GM18858 (cell line): ENCODE measurements at regions not wholly inside any gene's neighbourhood (a gene's known extent, or its start where the extent isn't known, plus 50 kb on each side); places are given as distances from the start of the nearest gene placed in this dataset.

Experiments used
- ATAC-seq: cut with Tn5 transposase; IDR thresholded peaks from one replicate; pipeline ENCODE4 v1.9.1; 2021; ENCODE audit not compliant: unreplicated experiment

DNA sequence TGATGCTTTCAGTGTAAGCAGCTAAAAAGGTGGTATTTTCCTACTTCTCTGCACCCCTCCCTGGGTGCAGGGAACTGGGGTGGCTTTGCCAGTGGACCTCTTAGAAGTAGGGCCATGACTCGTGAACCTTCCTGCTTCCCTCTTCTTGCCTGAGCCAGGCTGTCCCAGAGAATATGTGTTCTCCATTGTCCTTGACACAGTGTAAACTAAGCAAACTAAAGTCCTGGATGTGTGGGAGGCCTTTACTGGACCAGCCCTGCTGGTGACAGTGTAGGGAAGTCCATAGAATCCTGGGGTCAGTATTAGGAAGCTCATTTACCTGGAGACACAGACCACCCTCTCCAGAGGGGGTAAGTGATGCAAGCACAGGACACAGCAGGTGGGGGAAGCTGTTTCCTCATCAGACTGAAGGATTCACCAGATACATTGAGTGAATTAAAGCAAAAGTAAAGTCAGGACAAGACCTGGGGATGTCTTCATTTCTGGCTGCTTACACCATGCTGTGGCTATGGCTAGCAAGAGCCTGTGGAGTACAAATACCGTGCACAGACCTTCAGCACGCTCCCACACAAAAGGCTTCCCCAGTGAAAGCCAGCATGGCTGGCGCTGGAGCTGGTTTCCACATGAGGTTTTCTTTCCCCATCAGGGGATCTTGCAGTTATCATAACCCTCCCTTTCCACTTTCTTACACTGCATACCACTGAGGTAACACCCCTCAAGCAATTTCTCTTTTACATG lies 64.8 kb upstream of the LPP start:
- ATAC-seq: no peak

- no peak for ATAC-seq
Measured at GRCh38 chr3:188090620-188091309, 63.2 kb upstream of the LPP start.

DNA sequence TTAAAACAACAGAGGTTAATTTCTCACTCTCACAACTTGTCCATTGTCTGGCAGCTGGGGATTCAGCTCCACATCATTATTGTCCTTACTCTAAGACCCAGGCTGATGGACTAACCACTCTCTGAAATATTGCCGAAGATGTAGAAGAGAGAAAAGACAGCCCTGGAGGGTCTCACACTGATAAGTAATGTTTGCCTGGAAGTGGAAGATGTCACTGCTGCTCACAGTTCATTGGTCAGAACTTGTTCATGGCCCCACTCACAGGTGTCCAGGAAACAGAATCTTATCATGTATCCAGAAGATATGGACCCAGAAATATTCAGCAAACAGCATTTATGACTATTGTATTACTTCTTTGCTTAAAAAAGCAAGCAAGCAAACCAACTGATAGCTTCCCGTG lies 62.2 kb upstream of the LPP start:
- ATAC-seq: no peak

DNA sequence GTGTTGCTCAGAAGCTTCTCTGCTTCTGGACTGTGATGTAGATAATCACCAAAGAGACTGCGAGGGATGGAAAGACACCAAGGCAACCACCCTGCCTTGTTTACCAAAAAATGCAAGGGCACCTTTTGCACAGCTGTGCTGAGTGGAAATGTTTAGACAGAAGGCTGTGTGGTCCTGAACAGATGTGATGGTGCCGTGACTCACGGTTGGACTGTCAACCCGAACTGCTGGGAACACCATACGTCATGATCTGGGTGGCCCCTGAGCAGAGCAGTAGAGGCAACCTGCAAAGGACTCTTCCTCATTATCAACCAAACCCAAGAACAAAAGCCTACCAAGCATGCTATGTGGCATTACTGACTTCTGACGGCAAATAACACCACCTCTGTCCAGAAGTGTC lies 61.3 kb upstream of the LPP start:
- no peak for ATAC-seq

- no peak for ATAC-seq
Measured at GRCh38 chr3:188095431-188095830, 58.5 kb upstream of the LPP start.

- ATAC-seq: no peak
Measured at GRCh38 chr3:188097791-188098190, 56.2 kb upstream of the LPP start.

DNA sequence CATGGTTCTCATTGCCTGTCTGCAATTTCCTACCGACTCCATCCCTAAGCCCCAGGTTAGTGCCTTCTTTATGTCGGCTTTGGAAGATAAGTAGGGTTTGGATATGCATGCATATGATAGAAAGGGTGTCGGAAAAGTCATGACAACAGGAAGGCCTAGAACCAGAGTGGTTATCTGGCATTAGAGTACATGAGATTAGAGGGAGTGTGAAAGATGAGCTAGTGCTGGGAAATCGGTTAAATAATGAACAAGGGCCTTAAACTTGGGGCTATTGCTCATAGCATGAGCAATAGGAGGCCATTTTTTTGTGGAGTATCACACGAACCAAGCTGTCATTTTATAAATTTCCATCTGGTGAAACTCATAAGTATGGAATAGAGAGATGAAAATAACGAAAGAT lies 54.0 kb upstream of the LPP start:
- no peak for ATAC-seq

DNA sequence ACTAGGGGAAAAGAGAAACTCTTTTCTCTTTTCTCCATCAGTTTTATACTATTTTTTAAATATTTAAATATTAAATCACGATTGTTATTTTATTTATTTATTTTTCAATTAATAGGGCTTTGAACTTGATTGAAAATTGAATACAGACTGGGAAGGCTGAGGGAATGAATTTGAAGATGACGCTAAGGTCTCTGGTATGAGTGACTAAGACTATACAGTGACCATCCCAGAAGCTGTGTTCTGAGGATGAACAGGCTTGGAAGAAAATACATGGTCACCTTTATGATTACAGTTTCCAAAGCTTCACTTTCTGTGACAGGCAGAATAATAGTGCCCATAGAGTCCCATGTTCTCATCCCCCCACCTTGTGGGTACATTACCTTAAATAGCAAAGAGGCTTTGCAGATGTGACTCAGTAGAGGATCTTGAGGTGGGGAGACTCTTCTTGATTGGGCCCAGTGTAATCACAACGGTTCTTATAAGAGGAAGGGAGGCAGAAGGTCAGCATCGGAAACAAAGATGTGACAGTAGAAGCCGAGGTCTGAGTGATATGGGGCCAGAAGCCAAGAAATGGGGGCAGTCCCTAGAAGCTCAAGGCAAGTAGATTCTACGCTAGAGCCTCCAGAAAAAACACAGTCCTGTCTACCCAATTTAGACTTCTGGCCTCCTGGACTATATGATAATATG lies 51.0 kb upstream of the LPP start:
- no peak for ATAC-seq

GRCh38 chr3:188104050-188104449 lies 49.9 kb upstream of the LPP start:
- ATAC-seq: no peak
